Natural killer cell treated with Interleukin-12 subunit alpha and Interleukin-12 subunit beta and Interleukin-15 and Interleukin-18, amount 100 ng/mL, for 72 hours (primary cell): ENCODE measurements at regions not wholly inside any gene's neighbourhood (a gene's known extent, or its start where the extent isn't known, plus 50 kb on each side); places are given as distances from the start of the nearest gene placed in this dataset.
A peak's percentile ranks its signal among the peaks of the same experiment; 100 is the strongest.

Experiments
- ATAC-seq, 2 donors: fragments of 150-1000 bp; cut with Tn5 transposase in 1 of 2; sonication (Bioruptor Pico), chemical (Tn5 transposase) in 1 of 2; 2 replicates each; pipeline ENCODE4 v1.10.0; 2021
- DNase-seq: peaks from one replicate; pipeline ENCODE4 v3.0.0; 2022; ENCODE audit warnings: low spot score
- H3K27ac Mint-ChIP-seq, 2 donors: 1 replicate in 1 of 2; 2 replicates in 1 of 2; pipeline ENCODE4 v1.8.0; 2022; ENCODE audit warnings: mixed read lengths in 2 of 2, mild to moderate bottlenecking in 1 of 2, moderate library complexity in 1 of 2
- H3K27me3 Mint-ChIP-seq, 2 donors: 1 replicate in 1 of 2; 2 replicates in 1 of 2; pipeline ENCODE4 v1.8.0; 2022; ENCODE audit warnings: mixed read lengths in 2 of 2
- H3K36me3 Mint-ChIP-seq: one replicate; pipeline ENCODE4 v1.8.0; 2022; ENCODE audit warnings: mixed read lengths
- H3K4me1 Mint-ChIP-seq, 2 donors: 1 replicate in 1 of 2; 2 replicates in 1 of 2; pipeline ENCODE4 v1.8.0; 2022; ENCODE audit warnings: low read depth in 2 of 2, mixed read lengths in 2 of 2, mild to moderate bottlenecking in 1 of 2
- H3K4me3 Mint-ChIP-seq: one replicate; pipeline ENCODE4 v1.8.0; 2022; ENCODE audit warnings: mixed read lengths
- H3K9me3 Mint-ChIP-seq: 2 replicates; pipeline ENCODE4 v1.8.0; 2022; ENCODE audit warnings: mixed read lengths

DNA sequence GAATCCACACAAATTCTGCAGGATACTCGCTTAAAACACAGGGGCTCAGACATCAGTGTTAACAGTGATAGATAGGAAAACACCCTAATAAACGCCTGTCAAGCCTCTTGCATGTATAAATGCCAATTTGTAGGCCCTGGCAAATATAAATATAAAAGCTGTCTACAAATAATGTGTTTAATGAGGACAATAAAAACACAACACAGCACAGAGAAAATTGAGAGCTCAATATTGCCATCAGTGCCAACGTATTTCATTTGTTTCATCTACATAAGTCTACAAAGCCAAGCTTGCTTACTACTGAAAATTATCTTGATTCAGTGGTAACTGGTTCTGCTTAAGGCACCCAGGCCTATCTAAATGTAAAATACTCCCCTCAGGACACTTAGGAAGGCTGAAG, 1387.0 kb upstream of the TENM4 start:
- no peak for ATAC-seq
- no peak overlapping the region for H3K4me3 Mint-ChIP-seq
- H3K27ac Mint-ChIP-seq, result no peak overlapping the region
- no peaks in the 10 kb centered on the region for H3K27me3 Mint-ChIP-seq
- peaks cover 12% of the 10 kb centered on the region for H3K9me3 Mint-ChIP-seq
- H3K36me3 Mint-ChIP-seq, result no peaks in the 10 kb centered on the region
- no peaks in the 10 kb centered on the region for H3K4me1 Mint-ChIP-seq
- no peak for DNase-seq

DNA sequence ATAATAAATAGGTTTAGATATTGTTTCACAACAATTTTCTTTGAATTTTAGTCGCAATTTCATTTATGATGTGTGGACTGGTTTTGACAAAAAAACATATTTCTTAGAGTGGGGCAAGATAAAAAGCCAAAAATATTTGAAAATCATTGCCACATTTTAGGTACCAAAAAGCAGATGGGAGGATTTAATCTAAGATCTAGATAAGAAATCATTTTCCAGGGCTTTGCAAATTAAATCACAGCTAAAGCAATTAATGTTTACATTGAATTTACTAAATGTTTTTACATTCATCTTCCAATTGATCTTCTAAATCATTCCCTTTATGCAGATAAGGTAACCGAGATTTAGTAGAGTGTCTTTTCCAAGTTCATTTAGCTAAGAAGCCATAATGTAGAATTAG, 1386.0 kb upstream of the TENM4 start:
- no peak for DNase-seq
- H3K27ac Mint-ChIP-seq, result no peak overlapping the region
- H3K27me3 Mint-ChIP-seq, result no peaks in the 10 kb centered on the region
- no peak for ATAC-seq
- H3K4me3 Mint-ChIP-seq, result no peak overlapping the region
- no peaks in the 10 kb centered on the region for H3K36me3 Mint-ChIP-seq
- H3K9me3 Mint-ChIP-seq, result peaks cover 12% of the 10 kb centered on the region
- H3K4me1 Mint-ChIP-seq, result no peaks in the 10 kb centered on the region

DNA sequence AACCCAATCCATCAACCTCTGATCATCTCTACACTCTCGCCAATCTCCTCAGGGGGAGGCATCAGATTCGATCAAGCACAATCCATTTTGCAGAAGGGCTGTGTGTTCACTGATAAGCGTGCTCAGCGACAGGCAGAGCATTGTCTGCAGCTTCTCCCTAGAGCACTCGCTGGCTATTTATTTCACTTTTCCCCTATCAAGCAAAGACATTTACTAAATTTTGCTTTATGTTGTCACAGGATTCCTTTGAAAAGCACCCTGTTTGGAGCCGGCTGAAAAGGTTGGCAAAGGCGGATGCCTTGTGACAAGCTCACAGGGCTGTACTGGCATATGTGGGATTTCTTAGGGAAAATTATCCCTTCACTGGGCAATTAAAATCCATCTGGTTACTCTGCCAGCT, 1381.5 kb upstream of the TENM4 start:
- Mint-ChIP-seq H3K4me1 (no peaks in the 10 kb centered on the region), H3K27me3 (no peaks in the 10 kb centered on the region), H3K9me3 (peaks cover 3% of the 10 kb centered on the region), H3K4me3 (no peak overlapping the region), H3K36me3 (no peaks in the 10 kb centered on the region), H3K27ac (no peak overlapping the region)
- DNase-seq, result no peak
- no peak for ATAC-seq

DNA sequence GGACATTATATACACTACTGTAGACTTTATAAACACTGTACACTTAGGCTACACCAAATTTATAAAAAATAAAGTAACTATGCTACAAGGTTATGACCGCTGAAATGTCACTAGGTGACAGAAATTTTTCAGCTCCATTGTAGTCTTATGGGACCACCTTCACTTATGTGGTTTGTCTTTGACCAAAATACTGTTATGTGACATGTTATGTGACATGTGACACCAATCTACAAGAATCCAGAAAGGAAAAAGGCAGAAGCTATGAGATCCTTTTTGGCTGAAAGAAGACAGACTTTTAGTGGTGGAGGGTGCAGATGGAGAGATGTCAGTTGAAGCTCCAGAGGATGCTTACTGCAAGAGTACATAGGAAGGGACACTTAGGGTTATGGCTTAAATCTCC, 1378.4 kb upstream of the TENM4 start:
- no peak for ATAC-seq
- H3K36me3 Mint-ChIP-seq, result no peaks in the 10 kb centered on the region
- no peak overlapping the region for H3K4me3 Mint-ChIP-seq
- H3K27ac Mint-ChIP-seq, result no peak overlapping the region
- no peak for DNase-seq
- peaks cover 8% of the 10 kb centered on the region for H3K9me3 Mint-ChIP-seq
- H3K4me1 Mint-ChIP-seq, result no peaks in the 10 kb centered on the region
- no peaks in the 10 kb centered on the region for H3K27me3 Mint-ChIP-seq

DNA sequence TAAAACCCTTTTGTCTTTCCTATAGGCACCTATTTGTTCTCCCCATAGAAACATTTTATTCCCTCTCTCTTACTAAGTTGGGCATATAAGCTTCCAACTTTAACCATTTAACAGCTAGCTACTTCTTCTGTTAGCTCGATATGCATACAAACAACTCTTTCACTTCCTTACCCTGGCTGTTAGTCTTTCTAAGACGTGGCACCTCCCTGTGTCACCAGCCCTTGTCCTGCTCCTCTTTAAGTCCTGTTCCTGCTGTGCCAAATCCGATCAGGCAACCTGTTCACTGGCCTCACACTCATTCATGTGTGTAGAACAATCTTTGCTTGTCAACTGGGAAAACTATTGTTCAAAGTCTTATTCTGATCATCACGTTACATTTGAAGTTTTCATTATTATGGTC, 1376.1 kb upstream of the TENM4 start:
- no peak for DNase-seq
- Mint-ChIP-seq H3K4me3 (no peak overlapping the region), H3K9me3 (peaks cover 12% of the 10 kb centered on the region), H3K27me3 (no peaks in the 10 kb centered on the region), H3K4me1 (no peaks in the 10 kb centered on the region), H3K36me3 (no peaks in the 10 kb centered on the region), H3K27ac (no peak overlapping the region)
- ATAC-seq, result no peak

DNA sequence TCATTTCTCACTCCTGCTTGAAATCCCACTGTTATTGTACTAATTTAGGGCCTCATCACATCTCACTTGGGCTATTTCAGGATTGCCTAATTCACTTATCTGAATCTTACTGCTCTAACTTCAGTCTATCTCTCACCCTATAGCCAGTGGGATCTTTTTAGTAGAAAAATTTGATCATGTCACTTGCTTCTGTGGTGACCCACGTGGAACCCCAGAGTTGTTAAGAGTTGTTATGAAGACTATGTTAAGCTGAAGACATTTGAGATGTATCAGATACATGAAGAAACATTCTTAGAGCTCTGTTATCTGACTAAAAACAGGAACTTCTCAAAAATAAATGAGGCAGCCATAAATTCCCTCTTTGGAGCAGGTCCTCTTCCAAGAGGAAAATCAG, 1375.6 kb upstream of the TENM4 start:
- ATAC-seq (no peak), DNase-seq (no peak)
- Mint-ChIP-seq H3K4me3 (no peak overlapping the region), H3K27ac (no peak overlapping the region), H3K9me3 (peaks cover 12% of the 10 kb centered on the region), H3K27me3 (no peaks in the 10 kb centered on the region), H3K4me1 (no peaks in the 10 kb centered on the region), H3K36me3 (no peaks in the 10 kb centered on the region)

DNA sequence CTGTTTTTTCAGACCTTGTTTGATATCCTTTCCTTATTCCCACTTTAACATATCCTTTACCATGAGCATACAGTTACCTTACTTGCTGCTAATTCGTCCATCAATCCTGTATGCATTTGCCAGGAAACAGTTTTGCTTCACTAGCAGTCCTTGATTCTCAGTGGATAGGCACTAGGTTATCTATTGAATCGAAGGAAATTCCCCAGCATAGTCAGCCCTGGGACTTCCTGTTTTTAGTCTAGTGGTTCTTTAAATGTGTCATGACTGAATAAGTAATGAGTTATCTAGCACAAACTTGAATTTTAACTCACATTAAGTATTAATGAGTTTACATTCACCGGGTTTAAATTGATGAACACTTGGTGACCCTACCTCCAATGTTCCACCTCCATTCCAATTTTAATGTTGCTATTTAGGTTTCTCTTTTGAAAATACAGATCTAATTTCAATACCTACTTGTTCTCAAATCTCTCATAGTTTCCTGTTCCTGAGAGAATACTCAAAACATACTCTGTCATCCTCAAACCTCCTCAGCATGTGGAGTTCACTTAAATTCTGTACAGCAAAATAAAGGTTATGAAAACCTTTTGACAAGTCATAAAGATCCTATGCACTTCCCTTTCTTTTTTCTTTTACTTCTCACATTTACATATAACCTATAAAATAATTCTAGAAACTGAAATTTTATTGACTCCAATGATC, 1375.1 kb upstream of the TENM4 start:
- no peak for DNase-seq
- Mint-ChIP-seq H3K27me3 (no peaks in the 10 kb centered on the region), H3K27ac (no peak overlapping the region), H3K9me3 (peaks cover 12% of the 10 kb centered on the region), H3K36me3 (no peaks in the 10 kb centered on the region), H3K4me1 (no peaks in the 10 kb centered on the region), H3K4me3 (peak overlapping the region; percentile 18)
- no peak for ATAC-seq

DNA sequence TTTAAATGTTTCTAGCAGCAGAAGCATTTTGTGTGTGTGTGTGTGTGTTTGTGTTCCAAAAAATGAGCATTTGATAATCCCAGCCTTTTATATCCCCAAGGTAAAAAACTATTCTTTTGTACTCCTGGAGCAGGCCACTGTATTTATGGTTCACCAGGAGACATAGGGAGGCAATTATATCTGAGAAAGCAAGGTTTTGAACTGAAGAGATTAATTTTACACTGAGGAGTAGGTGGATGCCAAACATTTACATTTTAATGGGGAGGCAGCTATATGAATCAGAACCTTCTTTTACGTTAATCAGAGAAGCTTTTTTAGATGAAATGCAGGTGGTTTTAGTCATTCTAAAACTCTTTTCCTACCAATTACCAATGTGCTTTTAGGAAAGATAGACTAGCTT, 1374.0 kb upstream of the TENM4 start:
- no peak overlapping the region for H3K4me3 Mint-ChIP-seq

DNA sequence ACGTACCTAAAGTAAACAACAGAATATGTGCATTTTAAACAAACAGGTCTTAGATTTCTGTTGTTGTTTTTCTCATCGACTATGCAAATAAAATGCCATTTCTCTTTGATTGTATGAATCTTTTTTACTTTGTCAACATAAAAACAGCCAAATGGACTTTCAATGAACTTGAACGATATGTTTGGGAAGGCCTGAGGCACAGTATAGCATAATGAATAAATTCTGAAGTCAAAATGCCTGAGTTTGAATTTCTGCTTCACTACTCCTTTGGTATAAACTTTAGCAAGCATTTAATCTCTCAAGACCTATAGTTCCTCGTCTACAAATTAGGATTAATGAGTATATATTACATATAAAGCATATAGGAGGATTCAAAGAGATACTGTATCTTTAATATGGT, 1369.9 kb upstream of the TENM4 start:
- DNase-seq (no peak), ATAC-seq (no peak)
- H3K27ac Mint-ChIP-seq, result no peak overlapping the region
- no peak overlapping the region for H3K4me3 Mint-ChIP-seq
- H3K27me3 Mint-ChIP-seq, result no peaks in the 10 kb centered on the region
- H3K36me3 Mint-ChIP-seq, result no peaks in the 10 kb centered on the region
- H3K4me1 Mint-ChIP-seq, result no peaks in the 10 kb centered on the region
- peaks cover 4% of the 10 kb centered on the region for H3K9me3 Mint-ChIP-seq

More for the DNA sequence above, 1374.0 kb upstream of the TENM4 start:
- Mint-ChIP-seq H3K9me3 (peaks cover 12% of the 10 kb centered on the region), H3K27ac (no peak overlapping the region), H3K4me1 (no peaks in the 10 kb centered on the region), H3K36me3 (no peaks in the 10 kb centered on the region), H3K27me3 (no peaks in the 10 kb centered on the region)
- DNase-seq (no peak), ATAC-seq (no peak)

DNA sequence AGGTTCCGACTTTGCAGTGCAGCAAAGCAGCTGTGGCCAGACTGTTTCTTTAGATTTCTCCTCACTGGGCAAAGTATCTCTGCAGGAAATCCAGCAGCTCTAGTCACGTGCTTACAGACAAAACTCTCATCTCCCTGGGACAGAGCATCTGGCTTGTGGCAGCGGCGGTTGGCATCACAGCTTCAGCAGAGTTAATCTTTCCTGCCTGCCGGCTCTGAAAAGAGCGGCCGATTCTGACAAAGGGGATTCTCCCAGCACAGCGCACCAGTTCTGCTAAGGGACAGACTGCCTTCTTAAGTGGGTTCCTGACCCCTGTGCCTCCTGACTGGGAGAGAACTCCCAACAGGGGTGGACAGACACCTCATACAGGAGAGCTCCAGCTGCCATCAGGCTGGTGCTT, 1357.3 kb upstream of the TENM4 start:
- H3K4me1 Mint-ChIP-seq, result no peaks in the 10 kb centered on the region
- peaks cover 21% of the 10 kb centered on the region for H3K9me3 Mint-ChIP-seq
- no peak for DNase-seq
- H3K27ac Mint-ChIP-seq, result no peak overlapping the region
- no peak for ATAC-seq
- peaks cover 36% of the 10 kb centered on the region for H3K36me3 Mint-ChIP-seq
- no peaks in the 10 kb centered on the region for H3K27me3 Mint-ChIP-seq
- no peak overlapping the region for H3K4me3 Mint-ChIP-seq

DNA sequence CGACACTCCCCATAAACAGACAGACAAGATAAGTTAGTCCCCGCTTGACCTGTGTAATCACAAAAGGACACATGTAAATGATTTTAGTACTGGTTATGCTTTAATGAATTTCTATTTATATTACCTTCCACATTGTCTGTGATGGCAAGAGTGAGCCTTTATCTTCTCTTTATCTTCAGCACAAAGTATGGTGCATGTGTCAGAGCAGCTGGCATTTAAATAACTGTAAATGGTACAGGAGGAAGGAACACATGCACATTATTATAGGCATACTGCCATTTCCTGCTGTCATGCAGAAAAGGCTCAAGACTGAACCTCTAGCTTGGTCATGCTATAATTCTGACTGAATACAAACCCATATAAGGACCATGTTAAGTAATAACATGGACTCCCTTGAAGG, 1342.7 kb upstream of the TENM4 start:
- Mint-ChIP-seq H3K36me3 (no peaks in the 10 kb centered on the region), H3K27ac (no peak overlapping the region), H3K4me1 (no peaks in the 10 kb centered on the region), H3K27me3 (no peaks in the 10 kb centered on the region), H3K9me3 (peaks cover 30% of the 10 kb centered on the region), H3K4me3 (no peak overlapping the region)
- DNase-seq (no peak), ATAC-seq (no peak)

DNA sequence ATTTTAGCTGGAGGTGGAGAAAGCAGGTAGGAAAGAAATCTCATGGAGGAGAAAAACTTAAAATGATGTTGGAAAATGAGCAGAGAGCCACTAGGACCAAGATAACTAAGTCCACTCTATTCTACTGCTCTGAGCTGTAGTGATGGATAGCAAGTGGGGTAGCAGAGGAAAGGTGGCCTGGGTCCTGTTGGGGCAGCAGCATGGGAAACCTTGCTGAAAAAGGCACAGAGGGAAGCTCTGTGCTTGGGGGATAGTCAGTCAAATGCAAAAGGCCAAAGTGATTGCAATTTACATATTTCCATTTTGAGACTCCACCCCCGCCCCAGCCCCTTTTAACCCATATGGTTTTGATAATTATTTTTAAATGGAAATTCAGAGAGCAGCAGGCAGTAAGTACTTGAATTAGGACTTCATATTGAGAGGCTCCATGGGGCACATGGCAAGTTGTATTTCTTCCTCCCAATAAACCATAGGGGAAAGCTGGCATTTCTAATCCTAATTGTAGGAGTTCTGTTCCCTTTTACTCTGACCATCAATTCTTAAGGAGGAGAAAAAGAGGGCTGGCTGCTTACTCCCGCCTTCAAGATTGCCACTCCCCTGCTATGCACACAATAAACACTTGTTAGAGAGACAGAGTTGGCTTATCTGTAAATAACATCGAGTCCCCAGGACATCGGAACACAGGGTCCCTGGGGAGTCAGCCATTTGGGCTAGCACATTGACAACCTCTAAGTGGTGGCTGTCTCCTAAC, 1341.5 kb upstream of the TENM4 start:
- peaks cover 34% of the 10 kb centered on the region for H3K9me3 Mint-ChIP-seq
- H3K27ac Mint-ChIP-seq, result no peak overlapping the region
- no peaks in the 10 kb centered on the region for H3K27me3 Mint-ChIP-seq
- no peaks in the 10 kb centered on the region for H3K36me3 Mint-ChIP-seq
- no peak for DNase-seq
- no peak for ATAC-seq
- H3K4me3 Mint-ChIP-seq, result no peak overlapping the region
- no peaks in the 10 kb centered on the region for H3K4me1 Mint-ChIP-seq

DNA sequence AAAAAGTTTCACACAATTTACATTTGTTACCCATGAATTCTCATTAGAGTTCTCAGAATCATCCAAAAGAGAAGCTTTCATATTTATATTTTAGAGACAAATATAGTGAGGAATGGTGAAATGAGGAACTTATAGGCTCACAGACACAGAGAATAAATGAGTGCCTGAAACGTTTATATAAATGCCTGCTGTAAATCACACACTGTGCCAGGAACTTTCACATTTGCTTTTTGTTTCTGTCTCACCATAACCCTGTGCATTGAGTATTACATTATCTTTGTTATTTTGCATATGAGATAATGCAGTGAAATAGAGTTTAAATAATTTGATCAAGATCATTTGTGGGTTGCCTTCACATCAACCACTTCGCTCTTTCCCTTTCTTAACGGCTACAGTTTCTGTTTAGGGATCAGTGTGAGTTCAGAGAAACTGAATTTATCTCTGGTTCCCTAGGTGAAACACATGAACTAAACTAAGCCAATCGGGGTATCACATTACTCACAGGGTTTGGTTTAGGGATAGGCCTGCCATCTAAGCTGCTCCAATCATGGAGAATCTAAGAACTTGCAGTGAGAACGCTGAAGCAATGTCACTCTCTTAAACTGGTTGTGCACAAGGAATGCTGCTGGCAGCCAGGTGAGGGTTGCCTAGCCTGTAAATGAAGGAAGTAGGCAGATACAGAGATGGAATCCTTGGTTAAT, 1339.2 kb upstream of the TENM4 start:
- Mint-ChIP-seq H3K4me3 (no peak overlapping the region), H3K36me3 (peaks cover 5% of the 10 kb centered on the region)
- no peak for ATAC-seq

DNA sequence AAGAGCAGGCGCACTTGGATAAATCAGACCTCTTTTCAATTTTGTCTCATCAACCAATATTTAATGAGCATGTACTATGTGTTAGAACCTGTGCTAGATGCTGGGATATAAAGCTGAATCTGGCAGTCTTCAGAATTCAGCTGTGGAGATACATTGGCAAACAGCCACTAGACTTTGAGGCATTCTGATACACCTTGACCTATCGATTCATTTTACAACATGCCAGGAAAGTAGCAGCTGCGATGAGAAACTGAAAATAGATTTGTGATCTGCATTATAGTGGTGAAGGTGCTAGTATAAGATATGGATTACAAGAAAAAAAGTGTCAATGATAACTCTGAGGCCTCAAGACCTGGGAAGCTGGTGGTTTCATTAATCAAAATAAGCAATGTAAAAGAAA, 1338.1 kb upstream of the TENM4 start:
- Mint-ChIP-seq H3K27ac (no peak overlapping the region), H3K4me3 (no peak overlapping the region), H3K27me3 (no peaks in the 10 kb centered on the region), H3K36me3 (peaks cover 5% of the 10 kb centered on the region), H3K9me3 (peaks cover 25% of the 10 kb centered on the region), H3K4me1 (no peaks in the 10 kb centered on the region)
- DNase-seq, result no peak
- no peak for ATAC-seq

More for the DNA sequence above, 1339.2 kb upstream of the TENM4 start:
- no peaks in the 10 kb centered on the region for H3K4me1 Mint-ChIP-seq
- peaks cover 25% of the 10 kb centered on the region for H3K9me3 Mint-ChIP-seq
- no peak for DNase-seq
- H3K27me3 Mint-ChIP-seq, result no peaks in the 10 kb centered on the region
- no peak overlapping the region for H3K27ac Mint-ChIP-seq
